Activated CD4-positive, alpha-beta T cell treated with anti-CD3 and anti-CD28 coated beads for 36 hours (primary cell): ENCODE measurements at regions not wholly inside any gene's neighbourhood (a gene's known extent, or its start where the extent isn't known, plus 50 kb on each side); places are given as distances from the start of the nearest gene placed in this dataset.
"Not testable (repeated sequence)": the region's sequence is repeated elsewhere in the genome, so short reads cannot be mapped to it uniquely, and the experiment has no call there.

Experiments used
- ATAC-seq: fragments of 200-7000 bp; cut with Tn5 transposase; one replicate; pipeline ENCODE4 v1.10.0; 2021; ENCODE audit warnings: mild to moderate bottlenecking, moderate library complexity
- CTCF ChIA-PET: fragments of 350-600 bp; sonication (Branson Sonifier 250); formaldehyde crosslinking; loops from one replicate; lab custom pipeline; 2021; ENCODE audit warnings: antibody characterized with exemption; lab: Charles Lee
- POLR2A ChIA-PET: fragments of 350-600 bp; sonication (Branson Sonifier 250); formaldehyde crosslinking; loops from one replicate; lab custom pipeline; 2021; ENCODE audit warnings: antibody characterized with exemption, inconsistent platforms; lab: Charles Lee
- DNase-seq: peaks from one replicate; pipeline ENCODE4 v3.0.0-alpha.2; 2020
- H3K27ac Mint-ChIP-seq: one replicate; pipeline ENCODE4 v1.8.0; 2021; ENCODE audit warnings: mixed read lengths
- H3K27me3 Mint-ChIP-seq: one replicate; pipeline ENCODE4 v1.8.0; 2021; ENCODE audit warnings: mixed read lengths
- H3K36me3 Mint-ChIP-seq: one replicate; pipeline ENCODE4 v1.8.0; 2021; ENCODE audit warnings: low read depth, mixed read lengths
- H3K4me1 Mint-ChIP-seq: one replicate; pipeline ENCODE4 v1.8.0; 2021; ENCODE audit warnings: mixed read lengths
- H3K4me3 Mint-ChIP-seq: one replicate; pipeline ENCODE4 v1.8.0; 2021; ENCODE audit warnings: mild to moderate bottlenecking, moderate library complexity, mixed read lengths
- H3K9me3 Mint-ChIP-seq: one replicate; pipeline ENCODE4 v1.8.0; 2021; ENCODE audit warnings: low read depth, mixed read lengths
- intact Hi-C, 2 experiments: fragments of 100-400 bp; cut with DNase I in 1 of 2; cut with micrococcal nuclease in 1 of 2; formaldehyde crosslinking; loops; one replicate each; pipeline versions ENCODE4 v1.14.2 to v1.15.1; 2022 to 2024; cut with DNase I, micrococcal nuclease

DNA sequence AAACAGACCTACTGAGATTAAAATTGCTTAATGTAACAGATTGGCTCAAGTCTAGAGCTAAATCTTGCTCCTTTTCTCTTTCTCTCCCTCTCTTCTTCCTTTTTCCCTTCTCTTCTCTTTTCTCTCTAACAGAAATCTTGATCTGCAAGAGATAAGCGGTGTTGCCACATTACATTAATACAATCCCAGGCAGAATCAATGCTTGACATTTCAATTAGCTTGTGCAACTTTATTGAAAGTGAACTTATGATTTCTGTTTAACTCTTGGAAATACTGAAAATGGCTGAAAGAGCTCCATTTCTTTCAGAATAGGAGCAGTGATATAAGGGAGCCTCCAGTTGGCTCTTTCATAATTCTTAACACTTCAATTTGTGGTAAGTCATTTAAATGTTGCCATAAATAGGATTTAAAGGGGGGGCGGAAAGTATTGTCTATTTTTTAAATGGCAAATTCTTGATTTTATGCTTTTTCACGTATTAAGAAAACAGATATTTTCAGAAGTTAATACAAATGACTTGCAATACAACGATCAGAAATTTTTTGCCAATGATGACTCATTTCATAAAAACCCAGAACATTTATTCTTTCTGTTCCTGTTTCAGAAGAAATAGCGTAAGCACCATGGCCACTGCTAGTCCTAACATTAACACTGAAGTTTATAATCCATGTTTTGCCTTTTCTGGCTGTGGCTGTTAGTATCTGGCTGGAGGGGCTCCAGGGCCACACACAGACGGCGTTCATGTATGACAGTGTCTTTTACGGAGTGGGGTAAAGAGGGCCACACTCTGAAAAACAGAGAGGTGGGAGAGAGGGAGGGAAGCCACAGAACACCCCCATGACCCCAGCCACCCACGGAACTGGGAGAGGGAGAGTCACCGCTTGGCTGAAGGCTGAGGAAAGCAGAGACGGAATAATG is 115.7 kb upstream of the FAT1 start:
- DNase-seq (no peak), ATAC-seq (no peak)
- no peak overlapping the region for H3K27ac Mint-ChIP-seq
- intact Hi-C loops: no loop called here
- peaks cover 5% of the 10 kb centered on the region for H3K9me3 Mint-ChIP-seq
- POLR2A ChIA-PET: no interaction called here
- H3K27me3 Mint-ChIP-seq: no peaks in the 10 kb centered on the region
- H3K36me3 Mint-ChIP-seq: no peaks in the 10 kb centered on the region
- no peaks in the 10 kb centered on the region for H3K4me1 Mint-ChIP-seq
- CTCF ChIA-PET: no interaction called here
- no peak overlapping the region for H3K4me3 Mint-ChIP-seq

DNA sequence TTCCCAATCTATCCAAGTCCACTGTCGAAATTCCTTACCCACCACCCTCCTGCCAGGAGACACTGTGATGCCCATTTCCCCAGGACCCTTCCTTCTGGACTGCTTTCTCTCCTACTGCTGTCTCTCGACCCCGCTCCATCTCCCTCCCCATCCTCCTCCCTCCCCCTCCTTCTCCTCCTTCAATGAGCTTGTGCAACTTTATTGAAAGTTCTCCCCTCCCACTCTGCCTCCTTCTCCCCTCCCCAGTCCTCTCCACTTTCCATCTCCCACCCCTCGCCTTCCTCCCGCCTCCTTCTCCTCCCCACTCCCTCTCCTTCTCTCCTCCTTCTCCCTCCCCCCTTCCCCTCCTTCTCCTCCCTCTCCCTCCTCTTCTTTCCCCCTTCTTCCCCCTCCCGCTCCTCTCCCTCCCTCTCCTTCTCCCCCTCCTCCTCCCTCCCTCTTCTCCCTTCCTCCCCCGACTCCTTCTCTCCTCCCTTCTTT is 116.6 kb upstream of the FAT1 start:
- CTCF ChIA-PET: no interaction called here
- intact Hi-C loops: no loop called here
- Mint-ChIP-seq H3K27ac (no peak overlapping the region), H3K4me1 (no peaks in the 10 kb centered on the region), H3K9me3 (peaks cover 5% of the 10 kb centered on the region), H3K27me3 (no peaks in the 10 kb centered on the region), H3K4me3 (no peak overlapping the region), H3K36me3 (no peaks in the 10 kb centered on the region)
- ATAC-seq (no peak), DNase-seq (no peak)
- POLR2A ChIA-PET: no interaction called here

DNA sequence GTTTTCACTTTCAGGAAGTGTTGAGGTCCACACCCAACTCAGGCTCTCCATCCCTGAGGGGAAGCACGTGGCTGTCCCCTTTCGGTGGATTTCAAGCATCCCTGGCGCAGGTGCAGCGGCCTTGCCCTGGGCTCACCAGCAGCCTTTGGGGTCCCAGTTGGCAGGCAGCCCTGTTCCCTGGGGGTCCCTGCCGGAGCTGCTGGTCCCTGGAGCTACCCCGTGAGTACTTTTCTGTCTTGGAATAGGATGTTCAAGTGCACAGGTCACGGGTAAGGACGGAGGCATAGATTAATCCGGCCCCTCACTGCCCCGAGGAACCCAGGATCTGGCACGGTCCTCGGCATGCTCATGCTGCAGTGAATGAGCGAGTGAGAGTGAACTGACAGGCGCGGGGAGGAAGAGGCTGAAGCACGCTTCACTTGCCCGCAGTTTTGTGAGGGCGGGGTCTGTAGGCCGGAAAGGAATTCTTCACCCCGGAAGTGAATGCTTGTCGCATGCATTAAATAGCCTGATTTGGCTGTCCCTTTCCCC is 117.2 kb upstream of the FAT1 start:
- H3K27me3 Mint-ChIP-seq: no peaks in the 10 kb centered on the region
- ATAC-seq: no peak
- POLR2A ChIA-PET: no interaction called here
- no peak overlapping the region for H3K27ac Mint-ChIP-seq
- no peak for DNase-seq
- CTCF ChIA-PET: no interaction called here
- peaks cover 5% of the 10 kb centered on the region for H3K9me3 Mint-ChIP-seq
- no peaks in the 10 kb centered on the region for H3K4me1 Mint-ChIP-seq
- no peak overlapping the region for H3K4me3 Mint-ChIP-seq
- H3K36me3 Mint-ChIP-seq: no peaks in the 10 kb centered on the region
- intact Hi-C loops: no loop called here

DNA sequence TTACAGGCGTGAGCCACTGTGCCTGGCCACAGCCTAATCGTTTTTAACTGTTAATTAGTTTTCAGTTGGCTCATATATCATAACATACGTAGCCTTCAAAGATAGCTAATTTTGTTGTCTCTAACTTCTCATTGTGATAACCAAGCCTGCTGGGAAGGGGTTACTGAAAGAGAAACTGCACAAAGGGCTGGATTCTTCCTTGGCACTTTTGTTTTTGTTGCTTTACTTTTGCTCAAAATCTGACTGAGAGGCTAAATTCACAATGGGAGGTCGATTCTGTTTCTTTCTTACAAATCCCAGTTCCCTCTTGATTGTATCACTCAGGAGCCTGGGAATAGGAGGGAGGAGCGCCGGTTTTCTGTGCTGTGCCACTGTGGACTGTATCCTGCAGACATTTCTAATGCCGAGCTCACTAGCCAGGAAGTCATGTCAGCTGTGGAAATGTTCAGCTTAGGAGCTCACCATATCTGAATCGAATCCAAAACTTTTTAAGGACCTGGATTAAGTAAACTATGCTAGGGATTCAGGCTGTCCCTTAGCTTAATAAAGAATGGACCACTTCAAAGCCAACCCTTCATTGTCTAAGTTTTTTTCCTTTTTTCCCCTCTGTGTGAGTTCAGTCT is 120.5 kb upstream of the FAT1 start:
- ATAC-seq (no peak), DNase-seq (no peak)
- Mint-ChIP-seq H3K27me3 (no peaks in the 10 kb centered on the region), H3K4me3 (no peak overlapping the region), H3K36me3 (no peaks in the 10 kb centered on the region), H3K4me1 (no peaks in the 10 kb centered on the region), H3K9me3 (peaks cover 7% of the 10 kb centered on the region), H3K27ac (no peak overlapping the region)
- ChIA-PET POLR2A (no interaction called here), CTCF (interaction anchor here (0.7 kb wide), 1 partner anchor 27 kb away, joined by 3 read pairs; no protein-coding TSS in a partner anchor)
- intact Hi-C loops: no loop called here

DNA sequence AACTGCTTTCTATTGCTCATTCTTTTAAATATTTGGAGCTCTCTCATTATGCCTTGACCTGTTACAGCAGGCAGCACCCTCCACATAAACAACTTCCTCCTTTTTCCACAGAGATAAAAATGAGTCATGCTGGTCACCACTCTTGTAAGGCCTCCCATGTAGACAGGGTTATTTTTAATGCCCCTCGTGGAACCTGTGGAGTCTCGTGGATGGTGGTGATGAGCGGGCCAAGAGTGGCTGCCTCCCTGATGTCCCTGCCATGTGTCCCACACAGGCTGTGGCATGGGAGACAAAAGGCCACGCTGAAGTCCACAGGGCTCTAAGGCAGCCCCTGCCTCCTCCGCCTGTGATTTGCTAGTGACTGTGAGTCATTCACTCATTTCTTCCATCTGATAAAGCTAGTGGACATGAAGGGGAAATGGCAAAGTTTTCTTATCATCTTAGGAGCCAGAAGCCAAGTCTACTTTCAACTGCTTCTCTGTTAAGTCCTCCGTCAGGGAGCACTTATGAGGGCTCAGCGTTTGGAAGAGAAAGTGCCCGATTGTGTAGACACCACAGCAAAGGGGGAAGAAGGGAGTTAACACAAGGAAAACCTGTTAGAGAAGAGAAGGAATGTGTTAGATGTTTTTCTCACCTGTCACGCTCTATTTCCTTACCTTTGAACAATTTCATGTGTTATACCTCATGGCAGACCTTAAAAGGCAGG is 121.6 kb upstream of the FAT1 start:
- peaks cover 7% of the 10 kb centered on the region for H3K9me3 Mint-ChIP-seq
- ATAC-seq (no peak), DNase-seq (no peak)
- H3K27me3 Mint-ChIP-seq: no peaks in the 10 kb centered on the region
- intact Hi-C loops: no loop called here
- H3K27ac Mint-ChIP-seq: no peak overlapping the region
- ChIA-PET CTCF (no interaction called here), POLR2A (no interaction called here)
- H3K4me3 Mint-ChIP-seq: no peak overlapping the region
- H3K36me3 Mint-ChIP-seq: no peaks in the 10 kb centered on the region
- H3K4me1 Mint-ChIP-seq: no peaks in the 10 kb centered on the region

DNA sequence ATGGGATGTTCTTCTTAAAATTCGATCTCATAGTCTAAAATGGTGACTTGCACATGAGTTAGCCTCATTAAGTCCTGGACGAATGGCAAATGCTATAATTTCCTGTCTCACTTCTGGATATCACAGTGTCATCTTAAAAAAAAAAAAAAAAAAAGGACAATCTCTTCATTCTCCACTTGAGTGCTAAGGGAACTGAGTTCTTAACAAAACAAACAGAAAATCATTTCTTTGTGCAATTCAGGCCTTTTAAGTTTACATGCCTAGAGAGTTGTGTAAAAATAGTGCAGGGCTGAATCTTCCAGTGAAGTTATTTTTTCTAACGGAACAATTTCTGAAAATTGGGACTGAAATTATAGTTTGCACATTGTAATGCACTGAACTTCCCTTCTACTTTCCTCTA is 122.8 kb upstream of the FAT1 start:
- Mint-ChIP-seq H3K4me3 (no peak overlapping the region), H3K4me1 (no peaks in the 10 kb centered on the region), H3K9me3 (peaks cover 14% of the 10 kb centered on the region), H3K27me3 (no peaks in the 10 kb centered on the region), H3K36me3 (no peaks in the 10 kb centered on the region), H3K27ac (no peak overlapping the region)
- ChIA-PET POLR2A (no interaction called here), CTCF (interaction anchor here (0.6 kb wide), 1 partner anchor 23 kb away, joined by 3 read pairs; no protein-coding TSS in a partner anchor)
- ATAC-seq (no peak), DNase-seq (no peak)
- intact Hi-C loops: no loop called here

DNA sequence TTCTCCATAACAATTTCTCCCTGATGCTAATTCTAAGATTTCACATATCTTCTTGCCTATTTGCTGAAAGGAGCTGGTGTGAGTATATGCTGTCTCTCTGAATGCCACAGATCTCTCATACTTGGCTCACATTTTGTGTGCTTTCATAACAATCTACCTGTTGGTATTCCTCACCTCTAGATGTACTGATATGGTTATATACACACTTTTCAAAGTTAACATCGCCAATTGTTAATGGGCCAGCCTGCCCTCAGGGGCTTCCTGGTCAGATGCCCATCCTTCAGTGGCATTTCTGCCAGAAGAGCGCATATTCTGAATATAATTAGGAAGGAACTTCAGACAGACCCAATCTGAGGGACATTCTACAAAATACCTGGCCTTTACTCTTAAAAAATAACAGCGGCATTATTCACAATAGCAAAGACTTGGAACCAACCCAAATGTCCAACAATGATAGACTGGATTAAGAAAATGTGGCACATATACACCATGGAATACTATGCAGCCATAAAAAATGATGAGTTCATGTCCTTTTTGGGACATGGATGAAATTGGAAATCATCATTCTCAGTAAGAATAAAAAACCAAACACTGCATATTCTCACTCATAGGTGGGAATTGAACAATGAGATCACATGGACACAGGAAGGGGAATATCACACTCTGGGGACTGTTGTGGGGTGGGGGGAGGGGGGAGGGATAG is 123.9 kb upstream of the FAT1 start:
- not testable (repeated sequence) for ATAC-seq, H3K36me3 Mint-ChIP-seq

DNA sequence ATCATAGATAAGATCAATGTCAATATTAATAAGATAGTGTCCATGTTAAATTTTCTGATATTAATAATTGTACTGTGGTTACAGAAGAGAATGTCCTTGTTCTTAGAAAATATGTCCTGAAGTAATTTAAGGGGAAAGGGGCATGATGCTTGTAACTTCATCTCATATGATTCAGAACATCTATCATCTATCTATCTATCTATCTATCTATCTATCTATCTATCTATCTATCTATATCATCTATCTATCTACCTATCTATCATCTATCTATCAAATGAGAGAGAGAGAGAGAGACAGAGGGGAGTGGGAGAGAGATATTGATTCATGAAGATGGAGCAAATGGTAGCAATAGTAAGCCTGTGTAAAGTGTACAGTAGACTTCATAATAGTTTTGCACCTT is 124.8 kb upstream of the FAT1 start:
- DNase-seq: no peak
- peaks cover 13% of the 10 kb centered on the region for H3K9me3 Mint-ChIP-seq
- no peak overlapping the region for H3K27ac Mint-ChIP-seq
- H3K27me3 Mint-ChIP-seq: no peaks in the 10 kb centered on the region
- no peaks in the 10 kb centered on the region for H3K36me3 Mint-ChIP-seq
- H3K4me3 Mint-ChIP-seq: no peak overlapping the region
- intact Hi-C loops: no loop called here
- CTCF ChIA-PET: no interaction called here
- POLR2A ChIA-PET: no interaction called here
- no peak for ATAC-seq
- H3K4me1 Mint-ChIP-seq: no peaks in the 10 kb centered on the region

More for the DNA sequence above, 123.9 kb upstream of the FAT1 start:
- peaks cover 15% of the 10 kb centered on the region for H3K9me3 Mint-ChIP-seq
- H3K4me1 Mint-ChIP-seq, H3K27ac Mint-ChIP-seq, POLR2A ChIA-PET, intact Hi-C loops, CTCF ChIA-PET, H3K4me3 Mint-ChIP-seq, DNase-seq, H3K27me3 Mint-ChIP-seq: not testable (repeated sequence)

DNA sequence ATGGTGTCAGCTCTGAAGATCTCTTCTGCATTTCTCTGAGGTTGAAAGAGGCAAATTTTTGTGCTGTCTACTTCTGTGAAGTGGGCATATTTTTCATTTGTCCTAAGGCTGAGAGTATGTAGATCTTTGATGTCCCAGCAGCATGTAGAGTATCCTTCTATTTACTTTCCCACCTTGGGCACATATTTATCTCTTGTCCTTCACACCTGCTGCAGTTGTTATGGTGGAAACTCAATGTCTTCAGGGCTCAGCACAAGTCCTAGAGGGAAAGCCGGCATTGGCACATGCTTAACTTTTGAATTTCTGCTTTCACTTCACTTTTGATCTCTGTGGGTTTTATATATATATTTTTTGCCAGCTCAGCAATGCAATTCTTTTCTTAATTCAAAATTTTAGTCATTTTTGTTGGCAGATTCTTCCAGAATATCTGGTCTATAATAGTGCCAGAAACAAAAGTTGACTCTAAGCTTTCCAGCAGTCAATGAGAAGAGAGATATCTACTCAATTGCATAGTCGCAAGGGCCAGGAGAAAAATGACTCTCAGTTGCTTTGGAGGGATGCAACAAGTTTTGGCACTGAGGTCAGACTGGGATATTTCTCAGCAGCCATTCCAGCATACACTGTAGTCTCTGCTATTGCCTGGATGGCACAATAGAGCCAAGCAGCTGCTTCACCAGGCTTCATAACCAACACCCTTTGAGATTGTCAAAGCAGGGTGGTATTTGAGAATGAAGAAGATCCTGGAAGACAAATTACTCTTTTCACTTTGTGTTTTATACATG is 127.8 kb upstream of the FAT1 start:
- Mint-ChIP-seq H3K27me3 (no peaks in the 10 kb centered on the region), H3K36me3 (no peaks in the 10 kb centered on the region), H3K27ac (no peak overlapping the region), H3K4me3 (no peak overlapping the region), H3K4me1 (no peaks in the 10 kb centered on the region), H3K9me3 (peaks cover 13% of the 10 kb centered on the region)
- DNase-seq: no peak
- ATAC-seq: no peak
- intact Hi-C loops: no loop called here
- ChIA-PET POLR2A (no interaction called here), CTCF (interaction anchor here (0.7 kb wide), 1 partner anchor 249 kb away, joined by 3 read pairs; no protein-coding TSS in a partner anchor)

DNA sequence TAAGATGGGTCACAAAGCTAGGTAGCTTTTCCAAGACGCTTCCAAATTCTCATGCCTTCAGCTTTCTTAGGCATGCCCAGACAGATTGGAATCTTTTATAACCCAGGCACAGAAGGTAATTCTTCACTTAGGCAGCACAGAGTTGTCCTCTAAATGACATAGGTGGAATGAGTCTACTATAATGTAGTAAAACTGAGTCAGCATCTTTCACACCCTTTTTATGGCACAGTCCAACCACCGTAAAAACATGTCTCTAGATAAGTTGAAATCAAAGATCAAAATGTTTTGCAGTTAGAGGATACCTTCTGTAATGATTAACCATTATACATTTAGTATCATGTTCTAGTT is 128.4 kb upstream of the FAT1 start:
- POLR2A ChIA-PET: no interaction called here
- ATAC-seq: no peak
- CTCF ChIA-PET: interaction anchor here (0.6 kb wide), 1 partner anchor 40 kb away, joined by 3 read pairs; no protein-coding TSS in a partner anchor

More for the DNA sequence above, 128.4 kb upstream of the FAT1 start:
- Mint-ChIP-seq H3K9me3 (peaks cover 13% of the 10 kb centered on the region), H3K36me3 (no peaks in the 10 kb centered on the region), H3K4me1 (no peaks in the 10 kb centered on the region), H3K4me3 (no peak overlapping the region), H3K27me3 (no peaks in the 10 kb centered on the region), H3K27ac (no peak overlapping the region)
- intact Hi-C loops: no loop called here
- DNase-seq: no peak
